Myocyte (in vitro differentiated cells): ENCODE measurements at regions not wholly inside any gene's neighbourhood (a gene's known extent, or its start where the extent isn't known, plus 50 kb on each side); places are given as distances from the start of the nearest gene placed in this dataset.

Experiments
- DNase-seq: peaks from one replicate; pipeline ENCODE4 v3.0.0-alpha.2; 2012; ENCODE audit warnings: low read depth

DNA sequence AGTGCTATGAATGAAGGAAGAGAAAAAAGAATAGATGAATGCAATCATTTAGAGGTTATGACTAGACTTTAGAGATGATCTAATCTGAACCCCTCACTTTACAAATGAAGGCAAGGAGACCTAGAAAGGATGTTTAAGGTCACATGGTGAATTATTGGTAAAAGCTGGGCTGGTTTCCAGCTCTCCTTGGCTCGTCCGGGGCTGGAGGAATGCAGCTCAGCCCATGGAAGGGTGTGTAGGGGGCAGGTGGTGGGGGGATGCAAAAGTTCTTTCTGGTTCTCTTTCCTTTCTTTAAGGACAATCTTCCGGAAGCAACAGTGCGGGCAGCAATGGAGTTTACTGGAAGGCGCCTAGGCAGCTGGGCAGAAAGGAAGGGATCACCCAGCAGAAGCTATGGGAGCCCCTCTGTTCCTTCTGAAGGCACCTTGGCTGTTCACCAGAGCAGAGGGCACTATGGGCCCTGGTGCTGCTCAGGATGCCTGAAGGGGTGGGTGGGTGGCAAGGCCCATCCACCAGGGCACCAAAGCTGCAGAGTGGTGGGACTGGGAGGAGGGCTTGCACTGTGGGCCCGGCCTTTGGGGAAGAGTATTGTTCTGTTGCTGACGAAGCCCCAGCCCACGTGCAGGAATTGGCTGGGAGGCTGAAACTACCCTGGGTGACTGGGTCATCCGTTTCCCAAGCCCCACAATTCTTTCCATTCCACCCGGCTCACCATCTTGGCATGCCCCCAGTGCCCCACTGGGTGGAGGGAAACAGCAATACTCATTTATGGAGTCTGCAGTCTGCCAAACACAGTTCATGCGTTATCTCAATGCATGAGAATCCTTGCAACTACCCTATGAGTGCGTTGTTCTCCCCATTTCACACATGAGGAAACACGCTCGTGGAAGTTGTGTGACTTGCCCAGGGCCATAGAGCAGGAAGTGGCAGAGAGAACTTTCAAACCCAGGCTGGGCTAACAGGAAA lies 78.2 kb downstream of the IRF2BPL start:
- peak; percentile 56 for DNase-seq

DNA sequence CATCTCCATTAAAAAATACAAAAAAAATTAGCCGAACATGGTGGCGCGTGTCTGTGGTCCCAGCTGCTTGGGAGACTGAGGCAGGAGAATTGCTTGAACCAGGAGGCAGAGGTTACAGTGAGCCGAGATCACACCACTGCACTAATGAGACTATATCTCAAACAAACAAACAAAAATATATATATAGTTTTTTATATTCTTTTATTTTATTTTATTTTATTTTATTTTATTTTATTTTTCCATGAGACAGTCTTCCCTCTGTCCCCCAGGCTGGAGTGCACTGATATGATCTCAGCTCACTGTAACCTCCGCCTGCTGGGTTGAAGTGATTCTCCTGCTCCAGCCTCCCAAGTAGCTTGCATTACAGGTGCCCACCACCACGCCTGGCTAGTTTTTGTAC lies 79.5 kb downstream of the IRF2BPL start:
- DNase-seq: no peak

DNA sequence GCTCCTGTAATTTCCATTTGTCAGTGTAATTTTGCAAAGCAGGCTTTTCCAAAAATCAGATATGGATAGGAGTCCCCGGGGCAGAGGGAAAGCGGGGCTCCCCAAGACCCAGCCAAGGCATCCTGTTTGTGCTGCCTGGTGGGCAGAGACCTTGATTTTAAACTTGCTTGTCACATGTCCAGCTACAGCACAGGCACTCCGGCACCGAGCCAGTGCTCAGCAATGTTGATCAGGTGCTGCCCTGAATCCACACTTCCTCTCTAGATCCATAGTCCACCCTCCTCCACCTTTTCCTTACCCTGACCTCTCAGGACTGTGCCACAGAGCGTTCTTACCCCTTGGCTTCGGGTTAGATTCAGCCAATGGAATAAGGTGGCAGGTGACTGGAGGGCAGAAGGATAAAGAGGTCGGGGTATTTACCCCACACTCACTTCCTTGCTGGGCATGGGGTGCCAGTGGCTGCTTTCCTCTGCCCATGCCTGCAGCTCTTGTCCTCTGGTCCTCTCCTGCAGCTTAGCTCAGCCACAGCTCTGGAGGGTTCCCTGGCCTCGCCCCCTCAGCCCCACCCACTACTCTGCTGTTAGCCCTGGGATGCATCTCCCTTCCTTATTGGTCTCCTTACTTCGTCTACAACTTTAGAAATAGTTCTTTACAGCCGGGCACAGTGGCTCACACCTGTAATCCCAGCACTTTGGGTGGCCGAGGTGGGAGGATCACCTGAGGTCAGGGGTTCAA lies 80.1 kb downstream of the IRF2BPL start:
- DNase-seq: no peak

DNA sequence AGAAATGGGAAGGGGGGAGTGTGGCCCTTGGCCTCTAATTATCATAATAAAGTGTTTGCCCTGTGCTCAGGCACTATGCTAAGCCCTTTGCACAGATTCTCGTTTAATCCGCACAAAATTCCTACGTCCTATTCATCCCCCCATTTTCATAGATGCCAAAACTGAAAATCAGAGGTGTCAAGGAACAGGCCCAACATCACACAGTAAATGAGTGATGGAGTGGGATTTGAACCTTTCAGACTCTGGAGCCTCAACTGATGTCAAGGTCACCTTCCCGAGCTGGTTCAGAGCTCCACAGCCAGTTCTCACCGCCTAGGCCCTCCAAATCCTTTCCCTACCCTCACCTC lies 80.7 kb downstream of the IRF2BPL start:
- DNase-seq: no peak

DNA sequence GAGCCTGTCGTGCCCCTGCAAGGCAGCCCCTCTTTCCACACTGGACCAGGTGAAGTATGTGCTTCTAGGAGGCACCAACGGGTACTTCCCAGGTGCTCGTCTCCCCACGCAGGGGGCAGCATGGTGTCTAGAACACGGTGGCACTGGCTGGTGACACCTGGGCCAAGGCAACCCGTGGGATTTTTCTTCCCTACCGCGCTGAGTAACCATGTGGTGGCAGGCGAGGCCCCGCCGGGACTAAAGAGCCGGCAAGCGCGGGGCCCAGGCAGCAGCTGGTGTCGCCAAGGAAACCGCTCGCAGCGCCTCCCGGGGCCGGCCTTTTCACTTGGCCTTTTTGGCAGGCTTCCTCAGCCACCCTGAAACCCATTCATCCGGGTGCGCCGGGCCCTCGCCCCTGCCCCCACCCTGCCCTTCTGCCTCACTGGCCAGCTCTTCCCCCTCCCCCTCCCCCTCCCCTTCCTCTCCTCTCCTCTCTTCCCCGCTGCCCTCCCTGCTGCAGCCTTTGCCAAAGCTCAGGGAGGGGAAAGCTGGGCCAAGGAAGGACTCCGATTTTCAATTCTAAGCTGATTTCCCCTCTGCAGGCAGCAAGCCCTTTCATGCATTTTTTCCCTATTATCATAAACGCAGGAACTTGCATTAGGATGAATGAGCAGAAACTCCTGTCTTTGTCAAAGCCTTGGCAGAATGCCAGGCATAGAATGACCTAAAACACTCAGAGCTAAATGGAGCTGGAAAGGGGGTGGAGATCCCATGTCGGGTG lies 81.2 kb downstream of the IRF2BPL start:
- peak; percentile 95 for DNase-seq

DNA sequence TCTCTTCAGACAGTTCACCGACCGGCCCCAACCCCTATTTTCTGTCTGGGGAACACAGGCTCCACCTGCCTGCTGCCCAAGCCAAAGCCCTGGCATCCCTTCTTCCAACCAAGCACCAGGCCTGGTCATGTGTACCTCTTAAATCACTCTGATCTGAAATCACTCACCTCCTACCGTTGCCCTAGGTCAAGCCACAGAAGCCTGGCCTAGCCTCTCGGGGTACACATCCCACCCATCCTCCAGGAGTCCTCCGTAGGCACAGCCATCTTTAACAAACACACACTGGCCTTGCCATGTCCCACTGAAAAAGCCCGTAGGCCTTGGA lies 81.8 kb downstream of the IRF2BPL start:
- DNase-seq: no peak

DNA sequence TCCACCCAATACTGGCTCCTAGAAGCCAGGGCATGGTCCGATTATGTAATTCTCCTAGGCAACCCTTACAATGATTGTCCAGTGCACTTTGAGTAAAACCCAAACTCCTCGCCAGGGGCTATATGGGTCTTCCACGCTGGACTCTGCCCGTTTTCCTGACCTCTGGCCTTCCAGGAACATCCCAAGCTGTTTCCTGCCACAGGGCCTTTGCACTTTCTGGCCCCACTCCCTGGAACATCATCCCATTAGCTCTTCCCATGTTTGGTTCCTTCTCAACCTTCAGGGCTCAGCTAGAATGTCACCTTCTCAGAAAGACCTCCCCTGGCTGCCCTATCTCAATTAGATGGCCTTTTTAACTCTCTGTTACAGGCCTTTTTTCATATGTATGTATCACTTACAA lies 85.4 kb downstream of the IRF2BPL start:
- DNase-seq: no peak

DNA sequence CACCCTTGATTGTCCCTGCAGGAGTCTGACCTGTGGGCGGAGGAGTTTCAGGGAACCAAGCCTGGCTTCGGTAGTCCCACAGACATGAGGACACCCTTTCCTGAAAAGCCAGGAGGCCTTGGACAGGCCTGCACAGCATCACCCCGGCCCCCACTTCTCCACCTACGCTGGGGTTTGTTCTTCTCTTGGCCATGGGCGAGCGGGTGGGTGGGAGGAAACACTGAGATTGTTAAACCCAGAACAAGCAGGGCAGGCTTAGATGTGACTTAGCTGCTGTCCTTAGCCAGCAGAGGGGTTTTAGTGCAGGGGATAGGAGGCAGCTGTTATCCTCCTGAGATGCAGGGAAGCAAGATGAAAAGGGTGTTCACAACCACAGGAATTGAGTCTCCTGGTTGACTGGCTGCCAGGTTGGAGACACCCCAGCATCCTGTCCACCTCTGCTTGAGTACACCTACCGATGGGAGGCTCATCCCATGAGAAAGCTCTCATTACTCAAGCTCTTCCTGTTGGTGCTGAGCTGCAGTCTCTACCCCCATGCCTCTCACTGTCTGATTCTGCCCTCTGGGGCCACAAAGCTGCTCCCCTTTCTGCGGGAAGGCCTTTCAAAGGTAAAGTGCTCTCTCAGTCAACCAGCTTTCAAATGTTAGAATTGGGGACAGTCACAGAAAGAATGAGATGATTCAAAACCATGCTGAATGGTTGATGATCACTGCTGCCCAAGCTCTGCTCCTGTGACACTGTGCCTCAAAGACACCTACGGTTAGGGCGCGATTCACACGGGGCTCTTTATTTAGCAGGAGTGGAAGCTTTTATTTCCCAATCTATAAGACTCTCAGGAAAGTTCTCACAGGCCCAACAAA lies 86.3 kb downstream of the IRF2BPL start:
- DNase-seq: peak; percentile 26

DNA sequence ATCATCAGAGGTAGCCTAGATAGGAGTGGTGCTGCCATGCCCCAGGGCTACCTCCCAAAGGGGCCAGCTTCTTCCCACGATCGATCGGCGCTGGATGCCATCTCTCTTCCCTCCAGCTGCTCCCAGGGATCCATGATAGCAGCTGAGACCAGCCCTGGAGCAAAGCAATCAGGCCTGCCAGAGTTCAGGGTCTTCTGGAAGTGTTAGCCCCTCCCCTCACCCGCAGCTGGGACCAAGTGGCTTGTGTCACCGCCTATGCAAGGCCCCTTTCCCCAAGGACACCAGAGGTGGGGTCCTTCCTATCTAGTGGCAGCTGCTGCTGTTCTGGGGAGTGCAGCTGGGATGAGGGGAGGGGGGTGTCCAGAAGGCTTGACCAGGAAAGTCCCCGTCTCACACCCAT lies 87.0 kb downstream of the IRF2BPL start:
- no peak for DNase-seq

DNA sequence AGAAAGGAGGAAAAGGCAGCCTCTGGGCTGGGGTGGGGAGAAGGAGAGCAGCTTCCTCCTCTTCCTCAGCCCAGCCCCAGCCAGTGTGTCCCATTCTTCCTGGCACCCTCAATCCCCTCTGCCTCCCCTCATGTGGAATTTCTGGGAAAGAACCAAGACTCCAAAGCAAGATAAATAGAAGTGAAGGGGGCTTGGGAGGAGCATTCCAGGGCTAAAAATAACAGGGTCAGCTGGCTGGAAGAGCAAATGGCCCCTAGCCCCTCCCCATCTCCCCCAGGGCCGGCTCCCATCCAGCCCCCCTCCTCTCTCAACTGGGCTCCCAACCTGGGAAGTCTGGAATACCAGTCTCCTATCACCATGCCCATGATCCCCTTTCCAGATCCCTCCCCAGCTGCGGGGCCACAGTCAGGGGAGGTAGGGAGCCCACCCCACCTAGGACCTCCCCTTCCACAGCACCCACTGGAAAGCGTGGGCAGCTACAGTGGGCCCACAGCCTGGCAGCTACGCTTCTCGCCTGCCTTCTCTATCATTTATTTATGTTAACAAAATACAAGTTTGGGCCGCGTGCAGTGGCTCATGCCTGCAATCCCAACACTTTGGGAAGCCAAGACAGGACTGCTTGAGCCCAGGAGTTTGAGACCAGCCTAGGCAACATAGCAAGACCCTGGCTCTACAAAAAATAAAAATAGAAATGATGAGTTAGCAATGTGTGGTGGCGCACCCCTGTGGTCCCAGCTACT lies 88.3 kb downstream of the IRF2BPL start:
- peak; percentile 34 for DNase-seq

DNA sequence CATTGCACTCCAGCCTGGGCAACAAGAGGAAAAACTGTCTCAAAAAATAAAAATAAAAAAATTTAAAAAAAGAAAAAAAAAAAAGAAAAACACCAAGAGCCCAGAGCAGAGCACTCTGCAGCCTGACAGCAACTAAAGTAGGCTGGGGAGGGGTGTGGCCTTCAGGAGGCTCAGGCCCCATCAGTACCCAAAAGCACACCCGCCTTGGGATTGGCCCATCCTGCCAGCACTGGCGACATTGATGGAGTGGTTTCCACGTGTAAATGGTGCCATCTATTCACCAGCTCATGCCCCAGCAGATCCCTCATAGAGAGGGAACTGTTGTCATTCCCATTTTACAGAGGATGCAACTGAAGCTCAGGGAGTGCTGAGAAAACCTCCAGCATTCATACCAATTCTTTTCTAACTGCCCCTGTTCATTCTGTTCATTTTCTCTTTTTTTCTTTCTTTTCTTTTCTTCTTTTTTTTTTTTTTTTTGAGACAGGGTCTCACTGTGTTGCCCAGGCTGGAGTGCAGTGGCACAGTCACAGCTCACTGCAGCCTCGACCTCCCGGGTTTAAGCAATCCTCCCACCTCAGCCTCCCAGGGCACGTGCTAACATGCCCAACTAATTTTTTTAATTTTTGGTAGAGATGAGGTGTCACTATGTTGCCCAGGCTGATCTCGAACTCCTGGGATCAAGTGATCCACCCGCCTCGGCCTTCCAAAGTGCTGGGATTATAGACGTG lies 89.3 kb downstream of the IRF2BPL start:
- peak; percentile 29 for DNase-seq

DNA sequence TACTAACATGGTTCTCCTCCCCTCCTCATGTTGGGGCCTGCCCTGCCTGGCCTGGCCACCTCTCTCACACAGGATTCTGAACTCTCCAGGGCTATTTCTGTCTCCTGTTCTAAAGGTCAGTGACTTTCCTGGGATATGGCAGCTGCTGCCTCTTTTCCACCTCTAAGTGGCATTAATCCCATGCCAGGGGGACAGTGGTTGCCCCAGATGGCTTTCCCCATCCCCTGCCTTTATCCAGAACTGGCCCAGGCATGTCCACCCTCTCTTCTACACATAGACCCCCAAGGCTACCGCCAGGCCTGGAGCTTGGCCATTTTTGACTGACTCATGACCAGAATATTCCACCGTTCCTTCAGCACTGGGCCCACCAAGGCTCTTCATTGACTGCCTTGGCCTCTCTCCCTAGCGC lies 90.4 kb downstream of the IRF2BPL start:
- peak; percentile 90 for DNase-seq

DNA sequence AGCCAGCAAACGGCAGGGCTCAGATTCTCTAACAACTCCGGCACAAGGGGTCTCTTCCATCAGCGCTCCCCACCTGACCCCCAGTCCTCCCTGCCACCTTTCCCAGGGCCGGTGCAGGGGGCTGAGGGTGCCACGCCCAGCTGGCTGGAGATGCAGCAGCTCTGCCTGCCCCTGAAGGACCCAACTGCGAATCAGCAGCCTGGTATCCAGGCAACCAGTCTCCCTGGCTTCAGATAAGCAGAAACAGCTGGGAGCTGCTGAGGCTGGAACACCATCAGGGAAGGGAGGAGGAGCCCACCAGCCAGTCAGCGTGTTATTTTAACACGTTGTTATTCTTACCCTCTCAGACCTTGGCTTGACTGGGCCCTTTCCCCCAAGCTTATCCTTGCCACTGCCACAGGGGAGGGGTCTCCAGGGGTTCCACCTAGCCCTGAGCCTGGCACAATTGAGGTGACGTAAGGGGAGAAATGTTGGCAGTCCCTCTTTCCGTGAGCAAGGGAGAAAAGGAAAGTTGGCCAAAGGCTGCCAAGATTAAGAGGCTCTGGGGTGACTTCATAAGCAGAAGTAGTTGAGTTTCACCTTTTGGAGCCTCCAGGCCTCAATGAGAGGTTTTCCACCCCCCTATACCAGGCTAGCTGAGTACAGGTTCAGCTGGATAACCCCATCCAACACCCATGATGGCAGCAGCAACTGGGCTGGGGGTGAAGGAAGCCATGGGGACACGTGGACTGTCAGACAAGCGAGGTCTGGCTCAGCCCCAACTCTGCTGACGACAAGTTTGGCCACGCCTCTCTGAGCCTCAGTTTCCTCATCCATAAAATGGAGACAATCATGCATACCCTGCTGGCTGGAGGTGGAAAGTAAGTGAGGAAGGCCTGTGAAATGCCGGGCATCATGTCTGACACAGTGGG lies 91.1 kb downstream of the IRF2BPL start:
- peak; percentile 98 for DNase-seq

DNA sequence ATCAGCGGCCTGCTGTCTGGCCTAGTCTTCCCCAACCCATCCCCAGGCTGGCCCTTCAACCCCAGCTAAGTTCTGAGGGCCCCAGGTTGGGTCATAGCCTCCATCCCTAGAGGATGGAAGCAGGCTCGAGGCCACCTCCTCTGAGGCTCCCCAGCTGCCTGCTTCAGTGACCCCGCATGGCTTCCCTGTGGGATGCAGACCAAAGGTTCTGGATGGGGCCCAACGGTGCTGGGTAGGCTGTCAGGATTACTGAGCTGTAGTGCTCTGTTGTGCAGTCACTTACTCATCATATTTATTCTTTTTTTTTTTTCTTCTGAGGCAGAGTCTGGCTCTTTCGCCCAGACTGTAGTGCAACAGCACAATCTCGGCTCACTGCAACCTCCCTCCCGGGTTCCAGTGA lies 92.0 kb downstream of the IRF2BPL start:
- peak; percentile 24 for DNase-seq

DNA sequence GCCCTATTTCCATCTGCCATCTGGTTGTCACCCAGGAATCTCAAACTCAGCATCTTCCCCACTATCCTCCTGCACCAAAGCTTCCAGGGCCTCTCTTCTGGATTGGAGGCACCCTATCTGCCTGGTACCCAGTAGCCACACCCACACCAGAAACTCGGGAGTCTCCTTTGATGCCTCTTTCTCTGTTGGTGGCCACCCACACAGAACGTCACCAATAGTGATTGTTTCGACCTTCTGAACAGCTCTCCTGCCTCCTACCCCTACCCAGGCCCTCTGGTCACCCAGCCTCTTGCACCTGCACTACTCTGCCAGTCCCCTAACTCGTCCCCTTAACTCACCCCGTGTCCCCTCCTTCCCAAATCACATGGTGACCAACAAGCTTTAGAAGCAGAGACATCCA lies 95.0 kb downstream of the IRF2BPL start:
- DNase-seq: no peak

DNA sequence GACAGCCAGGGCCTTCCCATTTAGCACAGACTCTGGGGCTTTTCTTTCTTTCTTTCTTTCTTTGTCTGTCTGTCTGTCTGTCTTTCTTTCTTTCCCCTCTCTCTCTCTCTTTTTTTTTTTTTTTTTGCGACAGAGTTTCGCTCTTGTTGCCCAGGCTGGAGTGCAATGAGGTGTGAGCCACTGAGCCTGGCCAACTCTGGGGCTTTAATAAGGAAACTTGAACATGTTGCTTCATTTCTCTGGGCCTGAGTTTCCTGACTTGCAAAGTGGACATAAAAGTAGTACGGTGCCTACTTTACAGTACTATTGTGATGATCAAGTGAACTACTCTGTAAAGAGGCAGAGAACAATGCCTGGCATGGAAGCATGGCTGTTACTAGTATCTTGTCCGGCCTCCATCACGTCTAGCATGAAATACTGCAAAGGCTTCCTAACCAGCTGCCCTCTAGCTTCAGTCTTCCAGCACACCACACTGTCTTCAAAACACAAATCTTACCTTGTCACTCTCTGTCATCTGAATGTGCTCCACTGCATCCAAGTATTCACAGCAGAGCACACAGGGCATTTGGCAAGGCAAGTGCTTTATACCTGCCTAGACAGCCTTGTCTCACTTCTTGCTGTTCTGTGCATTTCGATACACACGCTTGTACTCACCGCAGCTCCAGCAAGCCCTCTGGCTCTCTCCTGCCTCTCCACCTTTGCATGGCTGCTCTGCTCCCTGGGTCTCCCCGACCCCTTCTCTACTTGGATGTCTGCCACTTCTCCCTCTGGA lies 96.7 kb downstream of the IRF2BPL start:
- DNase-seq: no peak

DNA sequence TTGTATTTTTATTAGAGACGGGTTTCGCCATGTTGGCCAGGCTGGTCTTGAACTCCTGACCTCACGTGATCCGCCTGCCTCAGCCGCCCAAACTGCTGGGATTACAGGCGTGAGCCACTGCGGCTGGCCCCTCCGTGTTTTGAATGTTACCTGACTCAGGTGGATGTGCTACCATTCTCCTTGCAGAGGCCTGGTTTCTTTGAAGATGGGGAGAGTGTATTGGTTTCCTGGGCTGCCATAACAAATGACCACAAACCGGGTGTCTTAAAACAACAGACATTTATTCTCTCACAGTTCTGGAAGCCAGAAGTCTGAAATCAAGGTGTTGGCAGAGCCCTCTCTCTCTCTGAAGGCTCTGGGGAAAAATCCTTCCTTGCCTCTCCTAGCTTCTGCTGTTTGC lies 98.0 kb downstream of the IRF2BPL start:
- DNase-seq: no peak

DNA sequence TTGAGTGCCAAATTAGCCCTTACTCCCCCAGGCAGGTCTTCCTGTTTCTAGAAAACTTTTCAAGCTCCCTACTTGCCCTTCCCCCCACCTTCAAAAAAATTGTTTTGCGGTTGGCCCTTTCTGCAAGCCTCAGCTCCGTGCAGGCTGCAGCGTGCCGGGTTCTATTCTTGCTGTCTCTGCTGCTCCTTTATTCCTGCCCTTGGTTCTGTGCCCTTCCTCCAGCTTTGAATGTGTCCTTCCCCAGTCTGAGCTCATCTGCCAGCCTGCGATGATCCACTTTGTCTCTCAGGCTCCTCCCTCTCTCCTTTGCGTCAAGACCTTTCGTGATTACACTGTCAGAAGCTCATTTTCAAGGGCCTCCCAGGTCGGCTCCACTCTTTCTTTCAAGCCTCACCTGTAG lies 98.6 kb downstream of the IRF2BPL start:
- DNase-seq: no peak
